ENCODE measurements at regions not wholly inside any gene's neighbourhood (a gene's known extent, or its start where the extent isn't known, plus 50 kb on each side); places are given as distances from the start of the nearest gene placed in this dataset.

- H3K36me3 Mint-ChIP-seq (ENCODE audit: unreplicated experiment): no peaks in the 10 kb centered on the region
- no peak for DNase-seq (ENCODE audit: extremely low spot score, unreplicated experiment)
- TF ChIP-seq CTCF (IDR thresholded peaks at IDR 0.05): no peak
- no peaks in the 10 kb centered on the region for H3K9me3 Mint-ChIP-seq (ENCODE audit: unreplicated experiment)
- no peak overlapping the region for H3K27ac Mint-ChIP-seq (ENCODE audit: unreplicated experiment)
- no peak overlapping the region for H3K4me3 Mint-ChIP-seq (ENCODE audit: unreplicated experiment)
- H3K4me1 Mint-ChIP-seq (ENCODE audit: unreplicated experiment): no peaks in the 10 kb centered on the region
- no peaks in the 10 kb centered on the region for H3K27me3 Mint-ChIP-seq (ENCODE audit: unreplicated experiment)
These were observed 54.9 kb upstream of the ABCB5 start for GRCh38 chr7:20560325-20561180.

- no peaks in the 10 kb centered on the region for H3K9me3 Mint-ChIP-seq (ENCODE audit: unreplicated experiment)
- H3K4me3 Mint-ChIP-seq (ENCODE audit: unreplicated experiment): no peak overlapping the region
- no peaks in the 10 kb centered on the region for H3K27me3 Mint-ChIP-seq (ENCODE audit: unreplicated experiment)
- no peak for TF ChIP-seq CTCF (IDR thresholded peaks at IDR 0.05)
- no peak for DNase-seq (ENCODE audit: extremely low spot score, unreplicated experiment)
- no peaks in the 10 kb centered on the region for H3K36me3 Mint-ChIP-seq (ENCODE audit: unreplicated experiment)
- H3K4me1 Mint-ChIP-seq (ENCODE audit: unreplicated experiment): no peaks in the 10 kb centered on the region
- H3K27ac Mint-ChIP-seq (ENCODE audit: unreplicated experiment): no peak overlapping the region
These were observed 54.0 kb upstream of the ABCB5 start for GRCh38 chr7:20561466-20561865.

- Mint-ChIP-seq H3K9me3 (ENCODE audit: unreplicated experiment) (no peaks in the 10 kb centered on the region), H3K36me3 (ENCODE audit: unreplicated experiment) (no peaks in the 10 kb centered on the region), H3K4me3 (ENCODE audit: unreplicated experiment) (no peak overlapping the region), H3K27ac (ENCODE audit: unreplicated experiment) (no peak overlapping the region), H3K4me1 (ENCODE audit: unreplicated experiment) (no peaks in the 10 kb centered on the region), H3K27me3 (ENCODE audit: unreplicated experiment) (no peaks in the 10 kb centered on the region)
- DNase-seq (ENCODE audit: extremely low spot score, unreplicated experiment): no peak
- TF ChIP-seq CTCF (IDR thresholded peaks at IDR 0.05): no peak
These were observed 53.6 kb upstream of the ABCB5 start for GRCh38 chr7:20561908-20562307.

GRCh38 chr7:20562461-20562860 lies 53.0 kb upstream of the ABCB5 start:
- Mint-ChIP-seq H3K36me3 (ENCODE audit: unreplicated experiment) (no peaks in the 10 kb centered on the region), H3K9me3 (ENCODE audit: unreplicated experiment) (peaks cover 2% of the 10 kb centered on the region), H3K27ac (ENCODE audit: unreplicated experiment) (no peak overlapping the region), H3K4me1 (ENCODE audit: unreplicated experiment) (no peaks in the 10 kb centered on the region), H3K4me3 (ENCODE audit: unreplicated experiment) (no peak overlapping the region), H3K27me3 (ENCODE audit: unreplicated experiment) (no peaks in the 10 kb centered on the region)
- no peak for TF ChIP-seq CTCF (IDR thresholded peaks at IDR 0.05)
- no peak for DNase-seq (ENCODE audit: extremely low spot score, unreplicated experiment)

Data from osteocyte (in vitro differentiated cells).